ENCODE measurements at regions not wholly inside any gene's neighbourhood (a gene's known extent, or its start where the extent isn't known, plus 50 kb on each side); places are given as distances from the start of the nearest gene placed in this dataset.

- TF ChIP-seq CREB3 (tag; conservative IDR thresholded peaks at IDR 0.05; ENCODE audit: low read depth) (no peak), LEF1 (IDR thresholded peaks at IDR 0.05) (no peak), COPS2 (conservative IDR thresholded peaks at IDR 0.05) (no peak), ZNF699 (CRISPR knock-in tag; IDR thresholded peaks at IDR 0.05; ENCODE audit: insufficient replicate concordance) (no peak), SOX6 (IDR thresholded peaks at IDR 0.05) (no peak), GTF3C2 (IDR thresholded peaks at IDR 0.05; ENCODE audit: borderline replicate concordance, extremely low read depth, insufficient read length) (no peak), ZNF449 (CRISPR knock-in tag; IDR thresholded peaks at IDR 0.05) (no peak), PHF21A (IDR thresholded peaks at IDR 0.05; ENCODE audit: borderline replicate concordance, low read depth) (no peak)
Observed at GRCh38 chr14:53695692-53696214, 260.9 kb downstream of the BMP4 start (continued).
